GM13977 (cell line): ENCODE measurements at regions not wholly inside any gene's neighbourhood (a gene's known extent, or its start where the extent isn't known, plus 50 kb on each side); places are given as distances from the start of the nearest gene placed in this dataset.

Experiments used
- DNase-seq: peaks from one replicate; pipeline ENCODE4 v3.0.0; 2012; ENCODE audit warnings: low spot score
- in situ Hi-C: fragments of 300-500 bp; cut with MboI; formaldehyde crosslinking; loops from one replicate; pipeline ENCODE4 v1.12.0; 2022; ENCODE audit warnings: low sequenced_read_pairs, low pct_unique_long_range_greater_than_20kb, mixed read lengths, inconsistent platforms; ENCODE audit not compliant: unreplicated experiment
- TF ChIP-seq, protein P1 (sequence below): IDR thresholded peaks from 2 replicates; pipeline ENCODE4 v1.5.1; 2012; ENCODE audit warnings: mild to moderate bottlenecking, control low read depth; ENCODE audit not compliant: insufficient read depth; ENCODE audit errors: extremely low read depth, missing control alignments

DNA sequence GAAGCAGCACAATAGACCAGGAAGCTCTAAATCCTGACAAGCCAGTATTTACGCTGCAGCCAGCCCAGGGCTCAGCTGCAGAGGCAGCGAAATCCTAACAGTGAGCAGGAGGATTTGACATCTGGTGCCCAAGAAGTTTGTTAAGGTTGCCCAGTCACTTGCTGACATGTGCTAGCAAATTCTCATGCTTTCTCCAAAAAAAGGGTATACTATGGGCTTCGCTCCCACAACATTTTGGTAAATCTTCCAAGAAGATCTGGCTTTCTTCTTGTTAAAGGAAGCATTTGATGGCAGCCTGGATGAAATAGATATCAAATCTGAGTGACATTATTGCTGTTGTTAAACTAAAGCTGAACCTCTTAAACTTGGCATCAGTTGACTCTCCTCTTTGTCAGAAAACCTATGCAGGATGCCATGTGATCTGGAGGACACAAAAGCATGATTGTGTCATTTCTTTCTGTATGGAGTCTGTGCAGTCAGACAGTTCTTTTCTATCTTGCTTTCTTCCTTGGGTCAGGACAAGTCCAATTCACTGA lies 949.7 kb upstream of the RBFOX1 start:
- TF ChIP-seq, protein P1, sequence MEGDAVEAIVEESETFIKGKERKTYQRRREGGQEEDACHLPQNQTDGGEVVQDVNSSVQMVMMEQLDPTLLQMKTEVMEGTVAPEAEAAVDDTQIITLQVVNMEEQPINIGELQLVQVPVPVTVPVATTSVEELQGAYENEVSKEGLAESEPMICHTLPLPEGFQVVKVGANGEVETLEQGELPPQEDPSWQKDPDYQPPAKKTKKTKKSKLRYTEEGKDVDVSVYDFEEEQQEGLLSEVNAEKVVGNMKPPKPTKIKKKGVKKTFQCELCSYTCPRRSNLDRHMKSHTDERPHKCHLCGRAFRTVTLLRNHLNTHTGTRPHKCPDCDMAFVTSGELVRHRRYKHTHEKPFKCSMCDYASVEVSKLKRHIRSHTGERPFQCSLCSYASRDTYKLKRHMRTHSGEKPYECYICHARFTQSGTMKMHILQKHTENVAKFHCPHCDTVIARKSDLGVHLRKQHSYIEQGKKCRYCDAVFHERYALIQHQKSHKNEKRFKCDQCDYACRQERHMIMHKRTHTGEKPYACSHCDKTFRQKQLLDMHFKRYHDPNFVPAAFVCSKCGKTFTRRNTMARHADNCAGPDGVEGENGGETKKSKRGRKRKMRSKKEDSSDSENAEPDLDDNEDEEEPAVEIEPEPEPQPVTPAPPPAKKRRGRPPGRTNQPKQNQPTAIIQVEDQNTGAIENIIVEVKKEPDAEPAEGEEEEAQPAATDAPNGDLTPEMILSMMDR, result no peak
- DNase-seq, result no peak
- in situ Hi-C loops, result no loop called here

DNA sequence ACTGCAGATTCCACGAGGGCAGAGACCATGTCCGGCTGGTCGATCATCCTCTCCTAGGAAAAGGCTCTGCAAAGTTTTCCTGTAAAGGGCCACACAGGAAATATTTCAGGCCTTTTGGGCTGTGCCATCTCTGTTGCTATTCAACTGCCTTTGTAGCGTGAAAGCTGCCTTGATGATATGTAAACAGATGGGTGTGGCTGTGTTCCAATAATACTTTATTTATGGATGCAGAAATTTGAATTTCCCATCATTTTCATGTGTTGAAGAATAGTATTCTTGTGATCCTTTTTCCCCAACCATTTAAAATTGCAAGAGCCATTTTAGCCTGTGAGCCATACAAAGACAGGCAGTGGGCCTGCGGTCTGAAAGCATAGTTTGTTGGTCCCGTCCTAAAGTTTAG lies 950.7 kb upstream of the RBFOX1 start:
- DNase-seq, result no peak
- in situ Hi-C loops, result no loop called here
- TF ChIP-seq, protein P1, result no peak

DNA sequence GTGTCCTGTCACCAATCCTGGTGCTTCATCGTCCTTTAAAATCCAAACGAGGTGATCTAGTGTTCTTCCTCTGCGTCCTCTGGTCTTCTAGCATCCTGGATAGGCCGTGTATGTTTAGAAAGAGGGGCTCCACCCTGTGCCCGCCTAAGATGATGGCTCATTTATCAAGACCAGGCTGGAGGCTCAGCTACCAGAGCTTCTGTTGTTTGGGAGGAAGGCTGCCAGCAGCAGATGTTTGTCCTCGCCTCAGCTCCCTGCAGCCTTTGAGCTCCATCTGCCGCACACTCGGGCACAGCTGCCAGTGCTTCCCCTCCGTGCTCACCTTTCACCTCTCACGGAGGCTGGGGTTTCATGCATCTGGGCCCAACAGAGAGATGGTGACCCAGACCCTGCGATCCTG lies 954.7 kb upstream of the RBFOX1 start:
- no peak for DNase-seq
- TF ChIP-seq, protein P1, result no peak
- in situ Hi-C loops, result no loop called here

DNA sequence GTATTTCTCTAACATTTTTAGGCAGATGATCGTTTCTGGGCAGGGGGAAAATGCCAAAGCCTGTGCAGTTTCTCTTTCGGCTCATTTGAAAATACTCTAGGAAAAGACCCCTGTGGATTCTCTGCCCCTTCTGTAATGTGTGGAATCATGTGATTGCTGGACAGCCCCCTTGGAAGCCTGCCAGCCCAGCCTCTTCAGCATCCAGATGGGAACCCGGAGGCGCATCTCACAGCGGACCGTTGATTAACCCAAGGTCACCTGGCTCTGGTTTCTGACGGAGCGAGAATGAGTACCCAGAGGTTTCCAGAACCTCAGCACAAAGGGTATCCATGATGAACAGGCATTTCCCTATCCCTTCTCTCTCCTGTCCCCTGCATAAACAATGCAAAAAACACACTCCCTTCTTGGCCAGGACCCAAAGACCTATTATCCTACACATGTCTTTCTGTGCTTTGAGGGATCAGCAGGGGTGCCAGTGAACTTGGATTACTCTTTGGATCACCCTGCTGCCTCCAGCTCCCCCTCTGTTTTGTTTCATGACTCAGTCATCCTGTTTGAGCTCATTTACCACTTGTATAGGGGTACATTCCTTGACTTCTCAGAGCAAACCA lies 957.1 kb upstream of the RBFOX1 start:
- in situ Hi-C loops, result no loop called here
- TF ChIP-seq, protein P1, result no peak
- no peak for DNase-seq

DNA sequence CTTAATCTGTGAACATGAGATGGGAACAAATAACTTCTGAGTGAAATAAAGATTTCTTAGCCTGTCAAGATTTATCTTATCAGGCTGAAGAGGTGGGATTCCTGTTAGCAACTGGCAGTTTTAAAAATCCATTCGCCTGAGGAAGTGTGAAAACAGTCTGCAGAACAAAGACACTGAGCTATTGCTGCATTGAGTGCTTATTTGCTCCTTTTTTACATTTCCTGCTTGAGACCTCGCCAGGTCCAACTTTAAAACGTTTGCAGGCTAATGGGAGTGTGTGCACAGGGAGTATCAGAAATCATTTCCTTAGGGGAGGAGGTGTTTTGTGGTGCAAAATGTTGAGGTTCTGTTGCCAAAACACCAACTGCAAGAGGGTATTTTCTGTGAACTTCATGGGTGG lies 957.8 kb upstream of the RBFOX1 start:
- TF ChIP-seq, protein P1, result no peak
- no peak for DNase-seq
- in situ Hi-C loops, result no loop called here

DNA sequence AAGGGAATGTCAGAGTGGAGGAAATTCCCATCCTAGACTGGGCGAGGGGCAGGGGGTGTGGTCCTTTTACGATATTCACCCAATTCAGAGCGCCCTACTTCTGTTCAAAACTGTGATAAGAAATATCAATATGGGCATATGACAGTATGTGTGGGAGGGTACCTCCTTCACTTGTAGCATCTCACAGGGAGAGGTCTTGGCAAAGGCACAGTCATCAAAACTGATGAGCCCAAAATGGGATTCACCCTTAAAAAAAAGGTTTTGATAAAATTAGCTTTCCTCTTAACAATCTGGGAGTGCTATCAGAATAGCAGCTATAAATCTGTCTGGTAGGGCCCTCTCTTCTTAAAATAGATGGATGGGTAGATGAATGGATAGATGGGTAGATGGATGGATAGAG lies 967.8 kb upstream of the RBFOX1 start:
- TF ChIP-seq, protein P1, result no peak
- in situ Hi-C loops, result no loop called here

More for the DNA sequence above, 967.8 kb upstream of the RBFOX1 start:
- no peak for DNase-seq
